ENCODE measurements at regions not wholly inside any gene's neighbourhood (a gene's known extent, or its start where the extent isn't known, plus 50 kb on each side); places are given as distances from the start of the nearest gene placed in this dataset.

DNA sequence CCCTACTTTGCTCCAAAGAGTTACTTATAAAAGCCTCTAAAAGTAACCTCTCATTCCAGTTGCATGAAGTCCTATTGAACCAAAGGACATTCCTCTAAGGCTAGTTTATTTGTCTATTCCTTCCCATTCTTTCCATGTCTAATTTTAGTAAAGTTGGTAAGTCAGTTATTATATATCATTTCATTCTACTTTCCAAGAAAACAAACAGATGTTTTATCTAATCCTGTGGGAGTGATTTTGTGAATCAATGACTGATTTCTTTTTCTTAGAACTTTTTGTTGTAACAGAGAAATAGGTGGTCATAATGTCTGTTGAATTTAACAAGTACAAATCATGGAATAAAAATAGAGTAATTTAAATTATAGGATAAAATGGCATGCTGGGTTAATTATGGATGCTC, 286.3 kb downstream of the FSIP2 start:
- DNase-seq (no peak), ATAC-seq (no peak)
- Histone ChIP-seq H3K4me3 (no peak overlapping the region), H3K9me3 (no peaks in the 10 kb centered on the region), H3K27me3 (ENCODE audit: insufficient read depth in 3 of 3, low read length in 2 of 3) (no peaks in the 10 kb centered on the region), H3K27ac (no peak overlapping the region), H3K36me3 (ENCODE audit: insufficient read depth in 1 of 2, low read depth in 1 of 2) (no peaks in the 10 kb centered on the region), H3K4me1 (no peaks in the 10 kb centered on the region)
- intact Hi-C loops (cut with DNase I), result no loop called here
- TF ChIP-seq, protein P1, sequence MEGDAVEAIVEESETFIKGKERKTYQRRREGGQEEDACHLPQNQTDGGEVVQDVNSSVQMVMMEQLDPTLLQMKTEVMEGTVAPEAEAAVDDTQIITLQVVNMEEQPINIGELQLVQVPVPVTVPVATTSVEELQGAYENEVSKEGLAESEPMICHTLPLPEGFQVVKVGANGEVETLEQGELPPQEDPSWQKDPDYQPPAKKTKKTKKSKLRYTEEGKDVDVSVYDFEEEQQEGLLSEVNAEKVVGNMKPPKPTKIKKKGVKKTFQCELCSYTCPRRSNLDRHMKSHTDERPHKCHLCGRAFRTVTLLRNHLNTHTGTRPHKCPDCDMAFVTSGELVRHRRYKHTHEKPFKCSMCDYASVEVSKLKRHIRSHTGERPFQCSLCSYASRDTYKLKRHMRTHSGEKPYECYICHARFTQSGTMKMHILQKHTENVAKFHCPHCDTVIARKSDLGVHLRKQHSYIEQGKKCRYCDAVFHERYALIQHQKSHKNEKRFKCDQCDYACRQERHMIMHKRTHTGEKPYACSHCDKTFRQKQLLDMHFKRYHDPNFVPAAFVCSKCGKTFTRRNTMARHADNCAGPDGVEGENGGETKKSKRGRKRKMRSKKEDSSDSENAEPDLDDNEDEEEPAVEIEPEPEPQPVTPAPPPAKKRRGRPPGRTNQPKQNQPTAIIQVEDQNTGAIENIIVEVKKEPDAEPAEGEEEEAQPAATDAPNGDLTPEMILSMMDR (IDR thresholded peaks at IDR 0.05), result no peak

DNA sequence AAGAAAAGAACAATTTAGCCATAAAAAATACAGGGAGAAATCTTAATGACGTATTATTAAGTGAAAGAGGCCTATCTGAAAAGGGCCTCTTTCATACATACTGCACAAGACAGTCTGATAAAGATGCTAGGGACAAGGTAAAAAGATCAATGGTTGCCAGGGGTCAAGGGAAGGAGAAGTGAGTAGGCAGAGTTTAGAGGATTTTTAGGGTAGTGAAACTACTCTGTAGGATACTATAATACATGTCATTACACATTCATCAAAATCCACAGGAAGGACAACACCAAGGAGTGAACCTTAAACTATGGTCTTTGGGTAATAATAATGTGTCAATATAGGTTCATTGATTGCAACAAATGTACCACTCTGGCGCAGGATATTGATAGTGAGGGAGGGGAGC, 289.3 kb downstream of the FSIP2 start:
- no peaks in the 10 kb centered on the region for H3K9me3 ChIP-seq
- H3K27me3 ChIP-seq (ENCODE audit: insufficient read depth in 3 of 3, low read length in 2 of 3), result no peaks in the 10 kb centered on the region
- TF ChIP-seq, protein P1 (IDR thresholded peaks at IDR 0.05), result no peak
- ATAC-seq (no peak), DNase-seq (no peak)
- intact Hi-C loops (cut with DNase I), result no loop called here
- WGBS, 3 donors, result 95 to 100% (median 98%) methylated on average over 2 of the region's 2 CpGs
- H3K36me3 ChIP-seq (ENCODE audit: insufficient read depth in 1 of 2, low read depth in 1 of 2), result no peaks in the 10 kb centered on the region
- H3K27ac ChIP-seq, result no peak overlapping the region
- H3K4me3 ChIP-seq, result no peak overlapping the region
- no peaks in the 10 kb centered on the region for H3K4me1 ChIP-seq

DNA sequence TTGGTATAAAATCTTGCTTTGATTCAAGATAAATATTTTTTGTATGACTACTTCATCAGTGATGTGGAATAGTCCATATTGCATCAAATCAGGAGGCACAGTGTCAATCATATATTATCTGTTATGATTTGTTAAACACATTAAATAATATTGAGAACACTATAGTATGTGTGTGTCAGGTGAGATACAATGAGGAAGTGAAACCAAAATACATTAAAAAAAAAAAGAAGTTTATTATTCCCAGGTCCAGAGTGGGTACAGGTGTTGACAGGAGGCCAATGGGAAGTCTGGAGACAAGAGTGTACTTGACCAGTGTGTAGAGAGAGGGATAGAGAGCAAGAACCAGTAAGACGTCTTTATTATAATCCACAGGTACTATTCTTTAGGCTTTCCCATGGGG, 292.6 kb downstream of the FSIP2 start:
- WGBS, 3 donors, result 86 to 96% (median 94%) methylated on average over 1 of the region's 1 CpG
- no peak for DNase-seq
- Histone ChIP-seq H3K27ac (no peak overlapping the region), H3K4me1 (no peaks in the 10 kb centered on the region), H3K36me3 (ENCODE audit: insufficient read depth in 1 of 2, low read depth in 1 of 2) (no peaks in the 10 kb centered on the region), H3K4me3 (no peak overlapping the region), H3K9me3 (no peaks in the 10 kb centered on the region), H3K27me3 (ENCODE audit: insufficient read depth in 3 of 3, low read length in 2 of 3) (no peaks in the 10 kb centered on the region)
- ATAC-seq, result no peak
- intact Hi-C loops (cut with DNase I), result no loop called here
- TF ChIP-seq, protein P1 (IDR thresholded peaks at IDR 0.05), result no peak

DNA sequence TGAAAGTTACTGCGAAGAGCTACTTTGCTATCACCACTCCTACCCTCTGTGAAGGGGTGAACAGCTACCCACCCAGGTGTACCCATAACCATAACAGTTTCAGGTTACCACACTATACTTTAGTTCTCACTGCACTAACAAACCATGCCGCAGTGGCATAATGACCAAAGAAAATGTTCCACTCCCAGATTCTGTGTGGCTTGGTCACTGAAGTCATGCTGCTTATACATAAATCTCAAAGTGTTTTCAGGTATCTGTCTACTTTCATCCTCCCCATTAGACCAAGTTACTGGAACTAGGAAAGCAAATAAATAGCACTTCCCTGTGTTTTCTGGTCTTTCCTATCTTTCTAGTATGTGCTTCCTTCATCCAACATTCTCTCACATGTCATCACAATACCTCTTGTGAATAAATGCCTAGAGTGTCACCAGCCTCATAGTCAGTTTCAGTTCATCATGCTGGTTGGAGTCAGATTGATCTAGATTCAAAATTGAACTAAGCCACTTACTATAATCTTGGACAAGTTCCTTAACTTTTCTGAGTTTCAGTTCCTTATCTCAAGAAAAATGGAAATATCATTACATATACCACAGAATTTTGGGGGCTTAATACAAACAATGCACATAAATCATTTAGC, 293.6 kb downstream of the FSIP2 start:
- H3K9me3 ChIP-seq, result no peaks in the 10 kb centered on the region
- H3K4me1 ChIP-seq, result no peaks in the 10 kb centered on the region
- H3K27ac ChIP-seq, result no peak overlapping the region
- H3K36me3 ChIP-seq (ENCODE audit: insufficient read depth in 1 of 2, low read depth in 1 of 2), result no peaks in the 10 kb centered on the region
- no peak for ATAC-seq
- intact Hi-C loops (cut with DNase I), result no loop called here
- TF ChIP-seq, protein P1 (IDR thresholded peaks at IDR 0.05), result no peak
- no peaks in the 10 kb centered on the region for H3K27me3 ChIP-seq (ENCODE audit: insufficient read depth in 3 of 3, low read length in 2 of 3)
- WGBS, 3 donors, result 69 to 80% (median 73%) methylated on average over 2 of the region's 2 CpGs
- no peak for DNase-seq
- H3K4me3 ChIP-seq, result no peak overlapping the region

DNA sequence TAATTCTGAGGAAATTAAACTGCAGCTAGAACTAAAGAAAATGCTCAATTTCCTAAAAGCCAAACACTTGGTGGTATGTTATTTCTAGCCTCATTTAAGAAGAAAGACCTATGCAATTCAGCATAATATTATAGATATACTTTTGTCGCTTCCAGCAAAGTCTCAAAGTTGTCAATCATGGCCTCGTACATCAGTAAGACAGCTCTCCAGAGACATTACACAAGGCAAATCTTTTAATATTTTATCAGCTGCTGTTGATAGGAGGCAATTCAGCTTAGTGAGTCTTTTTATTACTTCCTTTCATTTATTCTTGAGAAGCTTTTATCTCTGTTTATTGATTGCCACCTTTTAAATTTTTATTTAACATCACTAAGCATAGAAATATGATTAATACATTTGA, 294.3 kb downstream of the FSIP2 start:
- intact Hi-C loops (cut with DNase I), result no loop called here
- Histone ChIP-seq H3K36me3 (ENCODE audit: insufficient read depth in 1 of 2, low read depth in 1 of 2) (no peaks in the 10 kb centered on the region), H3K9me3 (no peaks in the 10 kb centered on the region), H3K27me3 (ENCODE audit: insufficient read depth in 3 of 3, low read length in 2 of 3) (no peaks in the 10 kb centered on the region), H3K4me1 (no peaks in the 10 kb centered on the region), H3K27ac (no peak overlapping the region), H3K4me3 (no peak overlapping the region)
- ATAC-seq (no peak), DNase-seq (no peak)
- 86 to 90% (median 89%) methylated on average over 2 of the region's 2 CpGs for WGBS, 3 donors
- TF ChIP-seq, protein P1 (IDR thresholded peaks at IDR 0.05), result no peak
